H9 (cell line): ENCODE measurements at regions not wholly inside any gene's neighbourhood (a gene's known extent, or its start where the extent isn't known, plus 50 kb on each side); places are given as distances from the start of the nearest gene placed in this dataset.

Experiments used
- DNase-seq: peaks from one replicate; pipeline ENCODE4 v3.0.0-alpha.2; 2017
- H2AFZ ChIP-seq: one replicate; pipeline ENCODE4 v1.6.1; 2013; ENCODE audit warnings: mild to moderate bottlenecking, low read length, control low read depth, moderate library complexity
- H2AK5ac ChIP-seq: 2 replicates; pipeline ENCODE4 v1.6.1; 2013; ENCODE audit warnings: low read length, control low read depth, mixed read lengths; ENCODE audit not compliant: insufficient read length
- H2BK120ac ChIP-seq: one replicate; pipeline ENCODE4 v1.6.1; 2013; ENCODE audit warnings: low read depth, mild to moderate bottlenecking, low read length, control low read depth, inconsistent platforms; ENCODE audit not compliant: poor library complexity, severe bottlenecking
- H2BK12ac ChIP-seq: 2 replicates; pipeline ENCODE4 v1.6.1; 2013; ENCODE audit warnings: low read length, control low read depth, mixed read lengths, low read depth; ENCODE audit not compliant: insufficient read length
- H2BK15ac ChIP-seq: 2 replicates; pipeline ENCODE4 v1.6.1; 2013; ENCODE audit warnings: low read depth, low read length, control low read depth
- H2BK20ac ChIP-seq: one replicate; pipeline ENCODE4 v1.6.1; 2013; ENCODE audit warnings: low read depth, mild to moderate bottlenecking, low read length, control low read depth, inconsistent platforms; ENCODE audit not compliant: poor library complexity, severe bottlenecking
- H2BK5ac ChIP-seq: 2 replicates; pipeline ENCODE4 v1.6.1; 2013; ENCODE audit warnings: low read length, control low read depth, mixed read lengths; ENCODE audit not compliant: insufficient read length
- H3K14ac ChIP-seq: 2 replicates; pipeline ENCODE4 v1.6.1; 2013; ENCODE audit warnings: low read length, control low read depth; ENCODE audit not compliant: insufficient read depth
- H3K18ac ChIP-seq: 2 replicates; pipeline ENCODE4 v1.6.1; 2013; ENCODE audit warnings: low read depth, mild to moderate bottlenecking, mixed read lengths, low read length, control low read depth; ENCODE audit not compliant: insufficient read length
- H3K23ac ChIP-seq: 2 replicates; pipeline ENCODE4 v1.6.1; 2013; ENCODE audit warnings: low read length, control low read depth, mixed read lengths, low read depth; ENCODE audit not compliant: insufficient read length
- H3K23me2 ChIP-seq: 2 replicates; pipeline ENCODE4 v1.6.1; 2013; ENCODE audit warnings: low read depth, mild to moderate bottlenecking, mixed read lengths, low read length, control low read depth; ENCODE audit not compliant: insufficient read length, poor library complexity, severe bottlenecking
- H3K27ac ChIP-seq: 2 replicates; pipeline ENCODE4 v1.5.1; 2013; ENCODE audit warnings: low read length, control low read depth, mixed read lengths, low read depth; ENCODE audit not compliant: insufficient read length
- H3K27me3 ChIP-seq: 2 replicates; pipeline ENCODE4 v1.6.1; 2013; ENCODE audit warnings: low read length, control low read depth, inconsistent platforms; ENCODE audit not compliant: insufficient read depth
- H3K4ac ChIP-seq: 2 replicates; pipeline ENCODE4 v1.6.1; 2013; ENCODE audit warnings: low read depth, mild to moderate bottlenecking, control low read depth, inconsistent platforms, low read length, moderate library complexity
- H3K4me1 ChIP-seq: 2 replicates; pipeline ENCODE4 v1.6.1; 2013; ENCODE audit warnings: low read length, control low read depth, inconsistent platforms; ENCODE audit not compliant: insufficient read depth
- H3K4me2 ChIP-seq: 2 replicates; pipeline ENCODE4 v1.6.1; 2013; ENCODE audit warnings: low read length, control low read depth, mixed read lengths; ENCODE audit not compliant: insufficient read length, insufficient read depth
- H3K56ac ChIP-seq: 2 replicates; pipeline ENCODE4 v1.6.1; 2013; ENCODE audit warnings: low read depth, mild to moderate bottlenecking, mixed read lengths, low read length, control low read depth; ENCODE audit not compliant: insufficient read length
- H3K79me1 ChIP-seq: 2 replicates; pipeline ENCODE4 v1.6.1; 2013; ENCODE audit warnings: low read depth, mild to moderate bottlenecking, moderate library complexity, low read length, control low read depth, inconsistent platforms; ENCODE audit not compliant: insufficient read depth, poor library complexity, severe bottlenecking
- H3K79me2 ChIP-seq: 2 replicates; pipeline ENCODE4 v1.6.1; 2013; ENCODE audit warnings: low read length, control low read depth, inconsistent platforms; ENCODE audit not compliant: insufficient read depth
- H3K9ac ChIP-seq: 2 replicates; pipeline ENCODE4 v1.6.1; 2013; ENCODE audit warnings: low read length, control low read depth, mixed read lengths; ENCODE audit not compliant: insufficient read length; ENCODE audit errors: extremely low read depth
- H3K9me3 ChIP-seq: one replicate; pipeline ENCODE4 v1.6.1; 2013; ENCODE audit warnings: low read depth, low read length, inconsistent platforms; ENCODE audit not compliant: control insufficient read depth
- H3T11ph ChIP-seq: one replicate; pipeline ENCODE4 v1.6.1; 2013; ENCODE audit warnings: mild to moderate bottlenecking, low read length, control low read depth, inconsistent platforms
- H4K20me1 ChIP-seq: one replicate; pipeline ENCODE4 v1.6.1; 2013; ENCODE audit not compliant: control insufficient read depth, insufficient read length, insufficient read depth
- H4K5ac ChIP-seq: 2 replicates; pipeline ENCODE4 v1.6.1; 2013; ENCODE audit warnings: low read depth, mild to moderate bottlenecking, mixed read lengths, low read length, control low read depth; ENCODE audit not compliant: insufficient read length
- H4K8ac ChIP-seq: replicated peaks from 2 replicates; pipeline ENCODE4 v1.6.1; 2013; ENCODE audit warnings: low read length, control low read depth, mixed read lengths, low read depth; ENCODE audit not compliant: insufficient read length
- H4K91ac ChIP-seq: 2 replicates; pipeline ENCODE4 v1.6.1; 2013; ENCODE audit warnings: low read depth, mild to moderate bottlenecking, moderate library complexity, mixed read lengths, low read length, control low read depth; ENCODE audit not compliant: insufficient read length
- H3K27ac Mint-ChIP-seq, 3 experiments: 2 replicates in 2 of 3; 3 replicates in 1 of 3; pipeline ENCODE4 v1.8.0; 2020 to 2021; ENCODE audit warnings: mixed read lengths in 3 of 3, mild to moderate bottlenecking in 1 of 3, moderate library complexity in 1 of 3
- H3K27me3 Mint-ChIP-seq: 2 replicates; pipeline ENCODE4 v1.8.0; 2021; ENCODE audit warnings: low read depth, mild to moderate bottlenecking, moderate library complexity, mixed read lengths
- H3K36me3 Mint-ChIP-seq, 3 experiments: 2 replicates in 2 of 3; 3 replicates in 1 of 3; pipeline ENCODE4 v1.8.0; 2020 to 2021; ENCODE audit warnings: low read depth in 3 of 3, mixed read lengths in 3 of 3; ENCODE audit not compliant: insufficient read depth in 1 of 3
- H3K4me1 Mint-ChIP-seq, 2 experiments: 2 replicates each; pipeline ENCODE4 v1.8.0; 2020; ENCODE audit warnings: mixed read lengths in 2 of 2
- H3K4me3 Mint-ChIP-seq, 2 experiments: 2 replicates in 1 of 2; 3 replicates in 1 of 2; pipeline ENCODE4 v1.8.0; 2020 to 2021; ENCODE audit warnings: mild to moderate bottlenecking in 2 of 2, mixed read lengths in 2 of 2, moderate library complexity in 1 of 2
- H3K9me3 Mint-ChIP-seq, 2 experiments: 2 replicates in 1 of 2; 3 replicates in 1 of 2; pipeline ENCODE4 v1.8.0; 2020; ENCODE audit warnings: mild to moderate bottlenecking in 2 of 2, mixed read lengths in 2 of 2, moderate library complexity in 1 of 2
- CTCF ChIP-seq: fragments of 200-600 bp; sonication (generic); conservative IDR thresholded peaks from 3 replicates; pipeline ENCODE4 v1.8.0; 2021; ENCODE audit warnings: antibody characterized with exemption, mild to moderate bottlenecking
- WGBS: extraction: QIAGEN DNeasy Blood & Tissue Kit; methylation state at CpG from one replicate; pipeline ENCODE4 v1.1.7; 2013; ENCODE audit warnings: missing lambda C conversion rate, low lambda C conversion rate, mixed read lengths; ENCODE audit not compliant: insufficient read length; ENCODE audit errors: extremely low coverage; 5-methylcytosine and 5-hydroxymethylcytosine counted together

DNA sequence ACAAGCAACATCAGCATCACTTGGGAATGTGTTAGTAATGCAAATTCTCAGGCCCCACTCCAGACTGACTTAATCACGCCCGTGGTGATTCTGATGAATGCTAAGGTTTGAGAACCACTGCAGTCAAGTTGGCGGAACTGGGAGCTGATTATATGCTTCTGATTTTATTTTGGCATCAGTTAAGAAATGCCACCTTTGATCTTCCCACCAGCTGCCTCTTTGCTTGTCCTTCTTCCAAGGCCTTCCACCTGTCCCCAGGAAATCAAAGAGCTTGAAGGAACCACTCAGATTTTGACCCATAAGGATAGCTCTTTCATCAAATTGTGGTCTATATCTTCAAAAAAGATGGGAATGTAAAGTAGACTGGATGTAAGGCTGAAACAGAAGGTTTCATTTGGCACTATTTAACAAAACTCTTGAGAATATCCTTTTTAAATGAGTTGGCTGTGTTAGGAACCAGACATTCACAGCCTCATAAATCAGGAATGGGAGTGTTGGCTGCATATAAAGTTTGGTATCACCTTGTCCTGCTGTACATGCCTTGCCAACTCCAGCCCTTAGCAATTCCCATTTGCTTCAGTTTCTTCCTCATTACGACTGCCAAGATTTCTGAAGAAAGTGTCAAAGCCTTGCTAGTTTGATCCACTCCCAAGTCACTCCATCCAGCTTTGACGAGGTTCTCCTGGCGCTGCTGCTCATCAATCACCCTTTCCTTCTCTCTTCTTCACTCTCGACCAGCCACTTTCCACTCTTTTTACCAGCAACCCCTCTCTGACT is 125.8 kb upstream of the NPHP3 start:
- H3K27me3 ChIP-seq: no peaks in the 10 kb centered on the region
- Mint-ChIP-seq H3K4me3 (no peak overlapping the region), H3K4me1 (peaks cover 15 to 16% of the 10 kb centered on the region in 2 experiments), H3K36me3 (no peaks in the 10 kb centered on the region), H3K27ac (no peak overlapping the region), H3K27me3 (no peaks in the 10 kb centered on the region; the same call in 1 of the 2 replicates), H3K9me3 (peaks cover 0 to 8% of the 10 kb centered on the region in 2 experiments; a peak in 2 of 5 replicates)
- no peak overlapping the region for H3K18ac ChIP-seq
- H3K4ac ChIP-seq: no peak overlapping the region
- H3K27ac ChIP-seq: no peak overlapping the region
- no peak overlapping the region for H3K9ac ChIP-seq
- no peak overlapping the region for H3K23ac ChIP-seq
- H3K79me2 ChIP-seq: no peaks in the 10 kb centered on the region
- H2BK12ac ChIP-seq: no peak overlapping the region
- H3K9me3 ChIP-seq: no peaks in the 10 kb centered on the region
- no peak overlapping the region for H3T11ph ChIP-seq
- H3K56ac ChIP-seq: no peak overlapping the region
- no peak overlapping the region for H3K4me2 ChIP-seq
- TF ChIP-seq CTCF: no peak
- no peaks in the 10 kb centered on the region for H3K23me2 ChIP-seq
- H3K14ac ChIP-seq: no peak overlapping the region
- H3K79me1 ChIP-seq: no peaks in the 10 kb centered on the region
- no peak overlapping the region for H2AK5ac ChIP-seq
- H4K91ac ChIP-seq: no peak overlapping the region
- no CpG with 5 or more reads among the region's 7 CpGs for WGBS
- no peak overlapping the region for H4K8ac ChIP-seq
- no peak for DNase-seq
- no peak overlapping the region for H2BK20ac ChIP-seq
- H4K20me1 ChIP-seq: no peaks in the 10 kb centered on the region
- H2BK5ac ChIP-seq: no peak overlapping the region
- H4K5ac ChIP-seq: no peak overlapping the region
- no peak overlapping the region for H2BK15ac ChIP-seq
- H2BK120ac ChIP-seq: no peak overlapping the region
- H2AFZ ChIP-seq: no peak overlapping the region
- H3K4me1 ChIP-seq: no peaks in the 10 kb centered on the region; the same call in 1 of the 2 replicates
